ENCODE measurements at regions not wholly inside any gene's neighbourhood (a gene's known extent, or its start where the extent isn't known, plus 50 kb on each side); places are given as distances from the start of the nearest gene placed in this dataset.
"Not testable (repeated sequence)": the region's sequence is repeated elsewhere in the genome, so short reads cannot be mapped to it uniquely, and the experiment has no call there.

DNA sequence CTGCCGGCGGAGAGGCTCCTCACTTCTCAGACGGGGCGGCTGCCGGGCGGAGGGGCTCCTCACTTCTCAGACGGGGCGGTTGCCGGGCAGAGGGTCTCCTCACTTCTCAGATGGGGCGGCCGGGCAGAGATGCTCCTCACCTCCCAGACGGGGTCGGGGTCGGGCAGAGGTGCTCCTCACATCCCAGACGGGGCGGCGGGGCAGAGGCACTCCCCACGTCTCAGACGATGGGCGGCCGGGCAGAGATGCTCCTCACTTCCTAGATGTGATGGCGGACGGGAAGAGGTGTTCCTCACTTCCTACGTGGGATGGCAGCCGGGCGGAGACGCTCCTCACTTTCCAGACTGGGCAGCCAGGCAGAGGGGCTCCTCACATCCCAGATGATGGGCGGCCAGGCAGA is 126.5 kb upstream of the PTPRG start:
- TF ChIP-seq ZNF282 (IDR thresholded peaks at IDR 0.05; ENCODE audit: partially characterized antibody); BCL6 (CRISPR knock-in tag; IDR thresholded peaks at IDR 0.05); ARHGAP35 (CRISPR knock-in tag; IDR thresholded peaks at IDR 0.05; ENCODE audit: borderline replicate concordance); CAMTA2 (CRISPR knock-in tag; IDR thresholded peaks at IDR 0.05; ENCODE audit: borderline replicate concordance): not testable (repeated sequence)
- TF ChIP-seq, protein P1, sequence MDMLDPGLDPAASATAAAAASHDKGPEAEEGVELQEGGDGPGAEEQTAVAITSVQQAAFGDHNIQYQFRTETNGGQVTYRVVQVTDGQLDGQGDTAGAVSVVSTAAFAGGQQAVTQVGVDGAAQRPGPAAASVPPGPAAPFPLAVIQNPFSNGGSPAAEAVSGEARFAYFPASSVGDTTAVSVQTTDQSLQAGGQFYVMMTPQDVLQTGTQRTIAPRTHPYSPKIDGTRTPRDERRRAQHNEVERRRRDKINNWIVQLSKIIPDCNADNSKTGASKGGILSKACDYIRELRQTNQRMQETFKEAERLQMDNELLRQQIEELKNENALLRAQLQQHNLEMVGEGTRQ (IDR thresholded peaks at IDR 0.05; ENCODE audit: low read depth, low read length), result not testable (repeated sequence)
- TF ChIP-seq, protein P1 (CRISPR knock-in tag; IDR thresholded peaks at IDR 0.05; ENCODE audit: borderline replicate concordance), result not testable (repeated sequence)
